ENCODE measurements at regions not wholly inside any gene's neighbourhood (a gene's known extent, or its start where the extent isn't known, plus 50 kb on each side); places are given as distances from the start of the nearest gene placed in this dataset.

DNA sequence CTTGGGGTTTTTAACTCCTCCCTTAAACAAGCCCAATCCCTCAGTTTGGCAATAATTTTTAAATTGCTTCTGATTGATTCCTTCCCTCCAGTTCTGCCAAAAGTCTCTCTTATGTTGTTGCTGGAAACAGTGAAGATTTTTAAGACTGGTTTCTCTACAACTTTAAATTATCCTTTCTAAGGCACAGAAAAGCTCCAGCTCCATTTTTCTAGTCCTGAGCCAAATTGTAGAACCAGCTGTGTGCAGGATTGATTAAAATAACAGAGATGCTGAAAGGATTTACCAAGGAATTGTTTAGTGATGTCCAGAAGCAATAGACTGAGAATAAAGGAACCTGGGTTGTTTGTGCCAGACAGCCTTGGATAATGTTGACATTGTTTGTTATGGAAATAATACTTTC, 111.3 kb downstream of the NUDT12 start:
- Histone ChIP-seq H3K4me1 (ENCODE audit: insufficient read depth, low read length) (no peaks in the 10 kb centered on the region; the same call in 1 of the 2 replicates), H3K9me3 (ENCODE audit: control insufficient read depth, insufficient read depth, low read length) (no peaks in the 10 kb centered on the region), H3K9ac (ENCODE audit: low read depth, low read length) (no peak overlapping the region), H3K36me3 (ENCODE audit: insufficient read depth, low read length) (no peaks in the 10 kb centered on the region)

DNA sequence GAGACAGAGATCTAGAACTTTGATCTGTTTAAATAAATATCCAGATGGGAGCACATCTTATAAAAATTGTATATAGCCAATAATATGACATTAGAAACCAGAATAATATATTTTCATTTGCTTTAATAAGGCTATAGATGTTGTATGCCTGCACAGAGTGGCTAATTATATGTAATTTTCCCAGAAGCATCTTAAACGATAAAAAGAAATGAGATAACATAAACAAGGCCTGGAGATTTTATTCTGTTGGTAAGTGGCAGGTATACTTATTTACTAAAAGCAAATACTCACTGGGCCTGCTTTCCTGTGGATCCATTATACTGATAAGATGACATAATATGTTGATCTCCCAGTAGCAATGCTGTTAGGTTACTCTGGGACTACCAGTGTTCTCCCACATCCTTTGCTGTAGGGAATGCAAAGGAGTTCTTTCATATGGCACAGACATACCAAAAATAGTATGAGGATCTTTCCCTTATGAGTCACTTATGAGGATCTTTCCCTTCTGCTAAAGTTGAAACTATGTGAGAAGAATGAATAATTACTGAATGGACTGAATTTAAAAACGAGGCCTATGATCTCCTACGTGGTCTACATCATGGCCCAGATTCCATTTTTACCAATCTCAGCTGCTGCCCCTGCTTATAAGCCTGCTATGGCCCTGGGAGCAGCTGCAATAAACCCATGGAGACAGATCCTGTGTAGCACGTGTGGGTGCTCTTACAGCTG, 112.1 kb downstream of the NUDT12 start:
- H3K4me1 ChIP-seq (ENCODE audit: insufficient read depth, low read length), result peaks cover 3% of the 10 kb centered on the region; the same call in 1 of the 2 replicates
- no peaks in the 10 kb centered on the region for H3K9me3 ChIP-seq (ENCODE audit: control insufficient read depth, insufficient read depth, low read length)
- no peak overlapping the region for H3K9ac ChIP-seq (ENCODE audit: low read depth, low read length)
- H3K36me3 ChIP-seq (ENCODE audit: insufficient read depth, low read length), result no peaks in the 10 kb centered on the region

GRCh38 chr5:103446813-103447212, 115.8 kb downstream of the NUDT12 start:
- no peaks in the 10 kb centered on the region for H3K36me3 ChIP-seq (ENCODE audit: insufficient read depth, low read length)
- H3K9ac ChIP-seq (ENCODE audit: low read depth, low read length), result no peak overlapping the region
- peaks cover 6% of the 10 kb centered on the region; the same call in 1 of the 2 replicates for H3K4me1 ChIP-seq (ENCODE audit: insufficient read depth, low read length)
- no peaks in the 10 kb centered on the region for H3K9me3 ChIP-seq (ENCODE audit: control insufficient read depth, insufficient read depth, low read length)

DNA sequence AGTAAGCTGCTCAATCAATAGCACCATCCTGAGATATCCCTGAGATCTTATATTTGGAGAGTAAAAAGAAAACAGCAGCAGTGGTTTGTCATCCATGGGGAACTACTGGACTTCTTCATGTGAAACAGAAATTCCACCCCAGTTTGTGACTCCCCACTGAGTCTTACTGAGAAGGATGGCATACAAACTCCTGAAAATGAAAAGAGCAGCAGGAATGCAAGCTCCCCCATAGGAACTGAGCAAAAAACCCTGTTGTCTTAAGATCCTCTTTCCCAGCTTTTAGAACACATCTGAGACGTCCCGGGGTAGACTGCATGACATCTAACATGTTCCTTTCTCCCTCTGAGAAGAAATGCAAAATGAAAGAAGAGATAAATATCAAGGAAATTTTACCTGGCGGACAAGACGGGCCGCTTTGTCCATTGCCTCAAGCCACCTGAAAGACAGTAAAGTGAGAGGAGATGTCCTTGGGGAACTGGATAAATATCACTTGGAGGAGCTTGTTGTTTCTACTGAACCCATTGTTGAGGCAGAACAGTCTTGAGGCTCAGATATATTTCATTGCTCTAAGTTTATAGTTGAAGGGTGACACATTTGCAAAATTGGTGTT, 117.1 kb downstream of the NUDT12 start:
- no peaks in the 10 kb centered on the region for H3K9me3 ChIP-seq (ENCODE audit: control insufficient read depth, insufficient read depth, low read length)
- no peak overlapping the region for H3K9ac ChIP-seq (ENCODE audit: low read depth, low read length)
- H3K36me3 ChIP-seq (ENCODE audit: insufficient read depth, low read length), result no peaks in the 10 kb centered on the region
- H3K4me1 ChIP-seq (ENCODE audit: insufficient read depth, low read length), result peaks cover 6% of the 10 kb centered on the region; the same call in 1 of the 2 replicates

GRCh38 chr5:103444333-103445038, 118.1 kb downstream of the NUDT12 start:
- Histone ChIP-seq H3K36me3 (ENCODE audit: insufficient read depth, low read length) (no peaks in the 10 kb centered on the region), H3K4me1 (ENCODE audit: insufficient read depth, low read length) (peaks cover 6% of the 10 kb centered on the region; the same call in 1 of the 2 replicates), H3K9me3 (ENCODE audit: control insufficient read depth, insufficient read depth, low read length) (no peaks in the 10 kb centered on the region), H3K9ac (ENCODE audit: low read depth, low read length) (no peak overlapping the region)

GRCh38 chr5:103442750-103443149, 119.8 kb downstream of the NUDT12 start:
- H3K4me1 ChIP-seq (ENCODE audit: insufficient read depth, low read length), result peaks cover 6% of the 10 kb centered on the region; the same call in 1 of the 2 replicates
- H3K9ac ChIP-seq (ENCODE audit: low read depth, low read length), result no peak overlapping the region
- H3K9me3 ChIP-seq (ENCODE audit: control insufficient read depth, insufficient read depth, low read length), result no peaks in the 10 kb centered on the region
- no peaks in the 10 kb centered on the region for H3K36me3 ChIP-seq (ENCODE audit: insufficient read depth, low read length)

- Histone ChIP-seq H3K36me3 (ENCODE audit: insufficient read depth, low read length) (no peaks in the 10 kb centered on the region), H3K9me3 (ENCODE audit: control insufficient read depth, insufficient read depth, low read length) (no peaks in the 10 kb centered on the region), H3K4me1 (ENCODE audit: insufficient read depth, low read length) (peaks cover 6% of the 10 kb centered on the region; the same call in 1 of the 2 replicates), H3K9ac (ENCODE audit: low read depth, low read length) (no peak overlapping the region)
Observed at GRCh38 chr5:103441523-103441922, 121.1 kb downstream of the NUDT12 start.

DNA sequence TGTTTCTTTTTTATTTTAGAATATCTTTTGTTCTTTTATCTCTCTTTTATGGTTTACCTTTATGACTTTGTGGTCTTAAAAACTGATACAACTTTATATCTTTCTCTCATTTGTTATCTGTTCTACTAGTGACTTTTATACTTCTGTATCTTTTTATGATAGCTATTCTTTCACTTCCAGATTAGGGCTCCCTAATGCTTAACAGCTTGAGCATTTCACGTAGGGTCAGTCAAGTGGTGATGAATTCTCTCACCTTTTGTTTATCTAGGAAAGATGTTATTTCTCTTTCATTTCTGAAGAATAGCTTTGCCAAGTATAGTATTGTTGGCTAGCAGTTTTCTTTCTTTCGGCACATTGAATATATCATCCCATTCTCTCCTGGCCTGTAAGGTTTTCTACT, 123.6 kb downstream of the NUDT12 start:
- Histone ChIP-seq H3K36me3 (ENCODE audit: insufficient read depth, low read length) (no peaks in the 10 kb centered on the region), H3K9me3 (ENCODE audit: control insufficient read depth, insufficient read depth, low read length) (no peaks in the 10 kb centered on the region), H3K9ac (ENCODE audit: low read depth, low read length) (no peak overlapping the region)

DNA sequence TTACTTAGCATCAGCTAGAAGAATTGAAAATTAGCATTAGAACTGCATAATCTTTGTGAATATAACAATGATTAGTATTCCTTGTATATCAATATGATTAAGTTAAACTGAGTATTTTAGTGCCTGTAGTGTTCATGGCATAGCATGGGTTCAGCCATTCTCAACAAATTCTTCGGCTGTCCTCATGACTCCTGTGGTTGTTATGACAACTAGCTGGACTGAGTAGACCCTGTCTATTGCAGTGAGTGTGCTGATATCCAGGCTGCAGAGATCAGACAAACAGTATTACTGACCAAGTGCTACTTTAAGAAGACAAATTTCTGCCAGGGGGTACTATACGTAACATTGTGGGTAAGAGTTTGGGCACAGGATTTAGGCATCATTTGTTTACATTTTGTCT, 125.9 kb downstream of the NUDT12 start:
- no peaks in the 10 kb centered on the region for H3K4me1 ChIP-seq (ENCODE audit: insufficient read depth, low read length)
- H3K9ac ChIP-seq (ENCODE audit: low read depth, low read length), result no peak overlapping the region
- no peaks in the 10 kb centered on the region for H3K9me3 ChIP-seq (ENCODE audit: control insufficient read depth, insufficient read depth, low read length)
- no peaks in the 10 kb centered on the region for H3K36me3 ChIP-seq (ENCODE audit: insufficient read depth, low read length)

More for the DNA sequence above, 123.6 kb downstream of the NUDT12 start:
- H3K4me1 ChIP-seq (ENCODE audit: insufficient read depth, low read length), result no peaks in the 10 kb centered on the region

DNA sequence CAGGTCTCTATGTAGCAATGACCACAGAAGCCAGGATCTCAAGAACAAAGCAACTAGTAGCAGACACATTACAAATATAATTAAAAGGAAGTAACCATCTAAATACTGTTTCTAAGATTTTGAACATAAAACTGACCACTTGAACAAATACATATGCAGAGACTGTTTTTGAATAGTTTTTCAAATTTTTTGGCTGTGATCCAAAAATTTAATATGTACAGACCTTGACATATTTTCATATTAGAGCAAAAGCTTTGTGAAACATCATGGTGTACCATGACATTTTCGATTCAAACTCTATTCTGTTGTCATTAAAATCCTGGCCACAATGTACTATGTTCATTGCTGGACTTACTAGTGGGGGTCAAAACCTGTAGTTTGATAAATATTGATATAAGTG, 126.5 kb downstream of the NUDT12 start:
- Histone ChIP-seq H3K36me3 (ENCODE audit: insufficient read depth, low read length) (no peaks in the 10 kb centered on the region), H3K9ac (ENCODE audit: low read depth, low read length) (no peak overlapping the region), H3K4me1 (ENCODE audit: insufficient read depth, low read length) (no peaks in the 10 kb centered on the region), H3K9me3 (ENCODE audit: control insufficient read depth, insufficient read depth, low read length) (no peaks in the 10 kb centered on the region)

DNA sequence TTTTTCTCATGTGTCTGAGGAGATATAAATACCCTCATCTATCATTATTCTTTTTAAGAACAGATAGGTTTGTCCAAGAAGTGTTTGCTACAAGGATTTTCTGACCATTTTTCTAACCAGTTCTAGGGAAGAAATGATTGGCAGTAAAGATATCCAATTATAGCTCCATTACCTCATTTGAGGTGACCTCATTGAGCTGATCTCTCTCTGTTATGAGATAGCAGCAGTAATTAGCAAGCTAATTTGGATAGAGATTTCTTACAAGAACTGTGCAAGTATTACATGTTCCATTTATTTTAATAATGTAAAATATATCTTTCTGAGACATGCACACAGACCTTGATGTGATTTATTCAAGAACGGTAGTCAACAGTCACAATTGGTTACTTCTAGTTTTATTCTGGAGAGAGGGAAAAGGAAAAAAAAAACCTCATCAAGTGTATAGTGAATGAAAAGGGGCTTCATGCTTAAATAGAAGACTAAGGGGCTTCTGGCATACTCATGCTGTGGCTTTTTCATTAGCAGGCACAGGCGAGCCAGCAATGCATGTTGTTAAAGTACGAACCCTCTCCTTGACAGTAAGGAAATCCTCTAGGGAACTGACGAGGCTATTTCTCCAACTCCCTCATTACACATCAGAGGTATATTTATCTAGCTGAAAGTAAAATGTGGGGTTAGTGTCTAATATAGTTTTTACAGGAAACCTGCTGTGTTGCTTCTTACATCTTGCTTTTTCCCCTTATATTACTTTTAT, 127.3 kb downstream of the NUDT12 start:
- no peak overlapping the region for H3K9ac ChIP-seq (ENCODE audit: low read depth, low read length)
- H3K36me3 ChIP-seq (ENCODE audit: insufficient read depth, low read length), result no peaks in the 10 kb centered on the region
- no peaks in the 10 kb centered on the region for H3K4me1 ChIP-seq (ENCODE audit: insufficient read depth, low read length)
- H3K9me3 ChIP-seq (ENCODE audit: control insufficient read depth, insufficient read depth, low read length), result no peaks in the 10 kb centered on the region

GRCh38 chr5:103434057-103434456, 128.5 kb downstream of the NUDT12 start:
- no peak overlapping the region for H3K9ac ChIP-seq (ENCODE audit: low read depth, low read length)
- H3K36me3 ChIP-seq (ENCODE audit: insufficient read depth, low read length), result no peaks in the 10 kb centered on the region
- H3K4me1 ChIP-seq (ENCODE audit: insufficient read depth, low read length), result no peaks in the 10 kb centered on the region
- no peaks in the 10 kb centered on the region for H3K9me3 ChIP-seq (ENCODE audit: control insufficient read depth, insufficient read depth, low read length)

DNA sequence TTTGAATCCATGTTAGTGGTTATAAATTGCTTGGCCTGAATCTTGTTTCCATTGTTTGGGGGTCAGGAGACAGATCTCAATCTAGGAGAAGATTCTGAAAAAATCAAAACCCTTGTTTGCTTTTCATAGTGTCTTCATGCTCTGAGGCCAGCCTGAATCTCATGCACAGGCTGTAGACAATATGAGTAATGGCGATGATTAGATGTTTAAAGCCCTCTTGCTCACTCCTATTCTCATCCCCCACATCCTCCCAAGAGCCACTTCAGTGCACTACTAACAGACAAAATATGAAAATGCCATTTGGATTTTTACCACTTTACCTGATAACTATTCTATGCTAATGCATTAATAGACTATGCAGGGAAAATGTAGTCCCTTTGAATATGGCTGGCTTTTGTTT, 129.4 kb downstream of the NUDT12 start:
- H3K4me1 ChIP-seq (ENCODE audit: insufficient read depth, low read length), result no peaks in the 10 kb centered on the region
- no peaks in the 10 kb centered on the region for H3K9me3 ChIP-seq (ENCODE audit: control insufficient read depth, insufficient read depth, low read length)
- H3K36me3 ChIP-seq (ENCODE audit: insufficient read depth, low read length), result no peaks in the 10 kb centered on the region
- no peak overlapping the region for H3K9ac ChIP-seq (ENCODE audit: low read depth, low read length)

DNA sequence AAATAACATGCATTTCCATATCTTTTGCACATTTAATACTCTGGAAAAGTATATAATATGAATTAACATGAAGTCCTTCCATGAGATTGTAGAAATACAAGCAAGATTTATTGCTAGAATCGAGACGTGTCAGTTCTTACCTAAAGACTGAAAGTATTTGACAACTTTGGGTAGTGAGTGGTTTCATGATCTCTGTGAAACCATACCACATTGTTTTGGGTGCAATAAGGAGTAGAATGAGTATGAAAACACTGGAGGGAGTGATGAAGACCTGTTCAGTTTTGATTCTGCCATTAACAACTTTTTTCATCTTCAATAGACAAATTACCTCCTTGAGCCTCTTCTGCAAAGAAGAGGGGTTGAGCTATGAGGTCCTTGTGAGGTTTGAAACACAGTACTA, 133.7 kb downstream of the NUDT12 start:
- H3K9me3 ChIP-seq (ENCODE audit: control insufficient read depth, insufficient read depth, low read length), result peaks cover 3% of the 10 kb centered on the region; the same call in 1 of the 2 replicates
- no peak overlapping the region for H3K9ac ChIP-seq (ENCODE audit: low read depth, low read length)
- H3K4me1 ChIP-seq (ENCODE audit: insufficient read depth, low read length), result no peaks in the 10 kb centered on the region
- no peaks in the 10 kb centered on the region for H3K36me3 ChIP-seq (ENCODE audit: insufficient read depth, low read length)

All from ES-I3 (cell line).